SK-N-SH treated with all-trans-retinoic acid at 6 μM for 48 hours (cell line): ENCODE measurements at regions not wholly inside any gene's neighbourhood (a gene's known extent, or its start where the extent isn't known, plus 50 kb on each side); places are given as distances from the start of the nearest gene placed in this dataset.

Source experiments
- ATAC-seq: fragments of 200-7000 bp; cut with Tn5 transposase; 3 replicates; pipeline ENCODE4 v1.9.1; 2020; ENCODE audit warnings: mild to moderate bottlenecking, moderate library complexity
- ARNTL ChIP-seq: fragments of 450-650 bp; formaldehyde crosslinking; IDR thresholded peaks from 2 replicates; pipeline ENCODE4 v1.5.0; 2020; ENCODE audit warnings: low read depth, mild to moderate bottlenecking, moderate library complexity, borderline replicate concordance
- BACH2 ChIP-seq: fragments of 250-450 bp; sonication (Bioruptor Pico); IDR thresholded peaks from 2 replicates; pipeline ENCODE4 v1.9.0; 2021; ENCODE audit warnings: mild to moderate bottlenecking, borderline replicate concordance
- CREB5 ChIP-seq: fragments of 250-450 bp; sonication (Bioruptor Pico); IDR thresholded peaks from 2 replicates; pipeline ENCODE4 v1.5.1; 2020; ENCODE audit warnings: low read depth, mild to moderate bottlenecking, moderate library complexity
- CSDC2 ChIP-seq: fragments of 250-450 bp; sonication (Bioruptor Pico); IDR thresholded peaks from 2 replicates; pipeline ENCODE4 v1.5.0; 2020; ENCODE audit warnings: mild to moderate bottlenecking, moderate library complexity
- ESRRG ChIP-seq: fragments of 250-450 bp; sonication (Bioruptor Pico); IDR thresholded peaks from 2 replicates; pipeline ENCODE4 v1.6.1; 2021; ENCODE audit warnings: mild to moderate bottlenecking
- GLIS3 ChIP-seq: fragments of 250-450 bp; sonication (Bioruptor Pico); IDR thresholded peaks from 2 replicates; pipeline ENCODE4 v1.5.0; 2020; ENCODE audit warnings: mild to moderate bottlenecking, moderate library complexity
- ISL1 ChIP-seq: fragments of 250-450 bp; sonication (Bioruptor Pico); IDR thresholded peaks from 2 replicates; pipeline ENCODE4 v2.1.2; 2022; ENCODE audit warnings: mild to moderate bottlenecking, moderate library complexity
- OSR1 ChIP-seq: fragments of 250-450 bp; sonication (Bioruptor Pico); IDR thresholded peaks from 2 replicates; pipeline ENCODE4 v1.8.0; 2022; ENCODE audit warnings: moderate library complexity, mild to moderate bottlenecking, inconsistent platforms
- PATZ1 ChIP-seq: fragments of 250-450 bp; sonication (Bioruptor Pico); IDR thresholded peaks from 2 replicates; pipeline ENCODE4 v1.8.0; 2020; ENCODE audit warnings: mild to moderate bottlenecking, moderate library complexity, borderline replicate concordance
- POU6F1 ChIP-seq: fragments of 250-450 bp; sonication (Bioruptor Pico); IDR thresholded peaks from 2 replicates; pipeline ENCODE4 v1.8.0; 2021; ENCODE audit warnings: low read depth, mild to moderate bottlenecking, moderate library complexity, borderline replicate concordance
- PPARA ChIP-seq: fragments of 250-450 bp; sonication (Bioruptor Pico); IDR thresholded peaks from 2 replicates; pipeline ENCODE4 v1.5.0; 2020; ENCODE audit warnings: mild to moderate bottlenecking, borderline replicate concordance
- RARB ChIP-seq: fragments of 250-450 bp; sonication (Bioruptor Pico); IDR thresholded peaks from 2 replicates; pipeline ENCODE4 v1.8.0; 2021; ENCODE audit warnings: mild to moderate bottlenecking, moderate library complexity
- SNAI2 ChIP-seq: fragments of 250-450 bp; sonication (Bioruptor Pico); IDR thresholded peaks from 2 replicates; pipeline ENCODE4 v1.5.0; 2020; ENCODE audit warnings: mild to moderate bottlenecking, moderate library complexity
- TOX ChIP-seq: fragments of 250-450 bp; sonication (Bioruptor Pico); IDR thresholded peaks from 2 replicates; pipeline ENCODE4 v1.8.0; 2021; ENCODE audit warnings: mild to moderate bottlenecking, moderate library complexity, borderline replicate concordance
- TSHZ2 ChIP-seq: fragments of 250-450 bp; sonication (Bioruptor Pico); IDR thresholded peaks from 2 replicates; pipeline ENCODE4 v1.5.0; 2020; ENCODE audit warnings: mild to moderate bottlenecking, moderate library complexity
- ZC3H10 ChIP-seq: fragments of 250-450 bp; sonication (Bioruptor Pico); IDR thresholded peaks from 2 replicates; pipeline ENCODE4 v1.5.1; 2021; ENCODE audit warnings: mild to moderate bottlenecking, moderate library complexity
- ZFP3 ChIP-seq: fragments of 250-450 bp; sonication (Bioruptor Pico); IDR thresholded peaks from 2 replicates; pipeline ENCODE4 v1.5.0; 2020; ENCODE audit warnings: mild to moderate bottlenecking, moderate library complexity
- ZFP30 ChIP-seq: fragments of 450-650 bp; formaldehyde crosslinking; IDR thresholded peaks from 2 replicates; pipeline ENCODE4 v1.5.0; 2022; ENCODE audit warnings: mild to moderate bottlenecking, moderate library complexity
- ZNF565 ChIP-seq: fragments of 450-650 bp; formaldehyde crosslinking; conservative IDR thresholded peaks from 2 replicates; pipeline ENCODE4 v1.5.0; 2020; ENCODE audit warnings: low read depth, mild to moderate bottlenecking, moderate library complexity
- ZNF70 ChIP-seq: fragments of 450-650 bp; formaldehyde crosslinking; IDR thresholded peaks from 2 replicates; pipeline ENCODE4 v1.5.0; 2020; ENCODE audit warnings: mild to moderate bottlenecking, moderate library complexity
- ZNF8 ChIP-seq: fragments of 450-650 bp; formaldehyde crosslinking; IDR thresholded peaks from 2 replicates; pipeline ENCODE4 v1.5.0; 2020; ENCODE audit warnings: mild to moderate bottlenecking, moderate library complexity
- TF ChIP-seq, protein P1 (sequence below): fragments of 250-450 bp; sonication (Bioruptor Pico); IDR thresholded peaks from 2 replicates; pipeline ENCODE4 v1.5.1; 2021; ENCODE audit warnings: mild to moderate bottlenecking, moderate library complexity

DNA sequence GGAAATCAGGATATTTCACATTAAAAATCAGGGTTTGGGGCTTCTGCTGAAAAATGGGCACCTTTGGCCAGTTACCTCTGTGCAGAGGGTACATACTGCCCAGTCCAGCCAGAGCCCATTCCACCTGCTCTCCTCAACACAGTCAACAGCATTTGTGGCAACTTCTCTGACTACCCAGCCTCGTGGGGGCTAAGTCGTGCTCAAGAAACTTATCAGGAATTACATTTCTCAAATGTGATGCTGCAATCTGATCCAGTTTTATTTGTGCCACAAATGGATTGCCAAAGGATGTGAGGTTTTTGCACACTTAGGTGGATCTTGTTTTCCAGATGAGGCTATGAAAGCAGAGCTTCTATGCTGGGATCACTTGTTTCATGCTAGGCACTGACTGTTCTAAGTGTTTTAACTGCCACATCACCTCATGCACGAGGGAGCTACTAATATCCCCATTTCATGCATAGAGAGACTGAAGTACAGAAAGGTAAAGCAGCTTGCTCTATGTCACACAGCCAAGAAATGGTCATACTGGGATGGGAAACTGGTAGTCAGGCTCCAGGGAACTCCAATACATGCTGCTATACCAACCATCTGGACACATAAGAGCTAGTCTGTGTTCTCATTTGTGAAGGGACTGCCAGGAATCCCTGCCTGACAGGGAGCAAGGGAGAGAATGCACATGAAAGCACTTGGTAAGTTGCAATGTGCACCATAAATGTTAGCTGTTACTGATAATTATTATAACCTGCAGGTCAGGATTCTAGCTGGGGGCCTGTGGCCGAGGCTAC, 89.0 kb upstream of the HK2 start:
- no peak for ATAC-seq
- TF ChIP-seq ISL1 (CRISPR knock-in tag) (no peak), TOX (CRISPR knock-in tag) (no peak), ZFP30 (CRISPR knock-in tag) (no peak), ARNTL (no peak), CREB5 (CRISPR knock-in tag) (no peak), SNAI2 (CRISPR knock-in tag) (no peak), ZNF70 (CRISPR knock-in tag) (no peak), ZNF8 (CRISPR knock-in tag) (no peak), OSR1 (no peak), ZFP3 (CRISPR knock-in tag) (no peak), POU6F1 (CRISPR knock-in tag) (no peak), CSDC2 (CRISPR knock-in tag) (no peak), ZNF565 (no peak), PPARA (CRISPR knock-in tag) (no peak), ESRRG (CRISPR knock-in tag) (no peak), PATZ1 (CRISPR knock-in tag) (no peak)
- TF ChIP-seq, protein P1, sequence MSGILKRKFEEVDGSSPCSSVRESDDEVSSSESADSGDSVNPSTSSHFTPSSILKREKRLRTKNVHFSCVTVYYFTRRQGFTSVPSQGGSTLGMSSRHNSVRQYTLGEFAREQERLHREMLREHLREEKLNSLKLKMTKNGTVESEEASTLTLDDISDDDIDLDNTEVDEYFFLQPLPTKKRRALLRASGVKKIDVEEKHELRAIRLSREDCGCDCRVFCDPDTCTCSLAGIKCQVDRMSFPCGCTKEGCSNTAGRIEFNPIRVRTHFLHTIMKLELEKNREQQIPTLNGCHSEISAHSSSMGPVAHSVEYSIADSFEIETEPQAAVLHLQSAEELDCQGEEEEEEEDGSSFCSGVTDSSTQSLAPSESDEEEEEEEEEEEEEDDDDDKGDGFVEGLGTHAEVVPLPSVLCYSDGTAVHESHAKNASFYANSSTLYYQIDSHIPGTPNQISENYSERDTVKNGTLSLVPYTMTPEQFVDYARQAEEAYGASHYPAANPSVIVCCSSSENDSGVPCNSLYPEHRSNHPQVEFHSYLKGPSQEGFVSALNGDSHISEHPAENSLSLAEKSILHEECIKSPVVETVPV (CRISPR knock-in tag) = no peak

- TF ChIP-seq POU6F1 (CRISPR knock-in tag) (no peak), ZFP30 (CRISPR knock-in tag) (no peak), ZNF70 (CRISPR knock-in tag) (no peak), TOX (CRISPR knock-in tag) (no peak), ESRRG (CRISPR knock-in tag) (no peak), GLIS3 (CRISPR knock-in tag) (no peak), SNAI2 (CRISPR knock-in tag) (no peak), ZNF565 (no peak), RARB (CRISPR knock-in tag) (no peak), CREB5 (CRISPR knock-in tag) (no peak), TSHZ2 (no peak), ISL1 (CRISPR knock-in tag) (no peak), ARNTL (no peak), ZC3H10 (no peak), BACH2 (CRISPR knock-in tag) (no peak), CSDC2 (CRISPR knock-in tag) (no peak), PATZ1 (CRISPR knock-in tag) (no peak), OSR1 (no peak)
- no peak for ATAC-seq
Observed at GRCh38 chr2:74745766-74746165, 88.2 kb upstream of the HK2 start.
